DMS153 treated with DMSO at 0.1 percent for 48 hours (cell line): ENCODE measurements at regions not wholly inside any gene's neighbourhood (a gene's known extent, or its start where the extent isn't known, plus 50 kb on each side); places are given as distances from the start of the nearest gene placed in this dataset.

ENCODE experiments used
- DNase-seq: peaks from one replicate; lab custom pipeline; 2025; ENCODE audit not compliant: unreplicated experiment; lab: John Stamatoyannopoulos, UW

- no peak for DNase-seq
These were observed 233.8 kb upstream of the SKOR2 start for GRCh38 chr18:47485221-47485797.

DNA sequence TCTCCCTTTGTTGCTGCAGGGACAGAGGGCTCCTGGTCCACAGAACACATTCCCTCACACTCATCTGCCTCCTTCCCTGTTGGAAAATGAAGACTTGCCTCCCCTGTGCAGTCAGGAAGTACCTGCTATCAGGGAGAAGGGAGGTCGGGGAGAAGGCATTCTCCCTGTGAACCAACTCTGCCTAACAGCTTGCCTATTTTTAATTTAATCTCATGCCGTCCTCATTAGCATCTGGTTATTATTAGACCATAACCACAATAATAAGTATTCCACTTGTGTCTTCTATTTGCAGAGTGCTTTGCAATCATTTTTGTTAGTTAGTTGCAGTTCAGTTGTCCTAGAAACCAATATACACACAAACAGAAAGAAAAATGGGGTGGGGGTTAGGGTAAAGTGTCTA is 232.6 kb upstream of the SKOR2 start:
- no peak for DNase-seq

GRCh38 chr18:47480166-47480565 is 228.7 kb upstream of the SKOR2 start:
- no peak for DNase-seq

GRCh38 chr18:47471784-47472183 is 220.3 kb upstream of the SKOR2 start:
- DNase-seq: no peak

DNA sequence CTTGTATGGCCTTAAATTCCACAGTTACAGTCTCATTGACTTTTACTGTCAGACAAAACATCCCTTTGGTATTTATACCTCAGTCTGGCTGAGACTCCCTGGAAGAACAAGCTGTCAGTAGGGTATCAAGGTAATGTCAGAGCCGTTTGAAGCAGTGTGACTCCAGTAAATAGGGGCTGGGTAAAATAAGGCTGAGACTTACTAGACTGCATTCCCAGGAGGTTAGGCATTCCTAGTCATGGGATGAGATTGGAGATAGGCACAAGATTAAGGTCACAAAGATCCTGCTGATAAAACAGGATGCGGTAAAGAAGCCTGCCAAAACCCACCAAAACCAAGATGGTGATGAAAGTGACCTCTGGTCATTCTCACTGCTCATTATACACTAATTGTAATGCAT is 219.5 kb upstream of the SKOR2 start:
- DNase-seq: no peak

DNA sequence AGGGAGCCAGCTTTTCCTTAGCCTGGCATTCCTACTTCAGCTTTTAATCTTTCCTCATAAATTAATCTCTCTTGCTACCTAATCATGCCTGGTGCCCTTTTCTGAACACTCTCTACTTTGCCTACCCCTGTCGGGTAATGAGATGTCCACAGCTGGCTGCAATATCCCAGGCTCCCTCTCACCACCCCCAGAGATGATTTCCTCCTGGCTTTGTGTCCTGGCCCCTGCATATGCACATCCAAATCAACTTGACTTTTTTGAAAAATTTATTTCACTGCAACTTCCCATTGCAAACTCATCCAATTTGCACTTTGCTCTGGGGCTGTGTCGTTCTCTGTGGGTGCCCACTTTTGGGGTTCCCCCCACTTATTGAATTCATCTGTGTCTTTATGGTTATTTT is 218.1 kb upstream of the SKOR2 start:
- DNase-seq: no peak

DNA sequence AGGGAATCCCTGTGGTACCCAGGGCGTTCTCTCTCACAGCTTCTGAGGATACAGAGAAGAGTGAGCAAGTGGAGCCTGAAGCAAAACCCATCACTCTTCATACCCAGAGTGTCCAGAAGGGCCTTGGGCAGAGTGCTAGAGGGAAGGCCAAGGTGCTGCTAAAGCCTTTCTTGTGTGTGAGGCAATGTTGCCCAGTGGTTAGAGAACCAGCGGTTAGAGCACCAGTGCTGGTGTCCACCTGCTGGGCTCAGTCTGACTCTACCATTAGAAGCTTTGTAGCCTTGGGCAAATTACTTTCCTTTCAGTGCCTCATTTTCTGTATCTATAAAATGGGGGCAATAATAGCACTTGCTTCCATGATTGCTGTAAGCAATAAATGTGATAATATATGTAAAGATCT is 210.5 kb upstream of the SKOR2 start:
- DNase-seq: no peak

DNA sequence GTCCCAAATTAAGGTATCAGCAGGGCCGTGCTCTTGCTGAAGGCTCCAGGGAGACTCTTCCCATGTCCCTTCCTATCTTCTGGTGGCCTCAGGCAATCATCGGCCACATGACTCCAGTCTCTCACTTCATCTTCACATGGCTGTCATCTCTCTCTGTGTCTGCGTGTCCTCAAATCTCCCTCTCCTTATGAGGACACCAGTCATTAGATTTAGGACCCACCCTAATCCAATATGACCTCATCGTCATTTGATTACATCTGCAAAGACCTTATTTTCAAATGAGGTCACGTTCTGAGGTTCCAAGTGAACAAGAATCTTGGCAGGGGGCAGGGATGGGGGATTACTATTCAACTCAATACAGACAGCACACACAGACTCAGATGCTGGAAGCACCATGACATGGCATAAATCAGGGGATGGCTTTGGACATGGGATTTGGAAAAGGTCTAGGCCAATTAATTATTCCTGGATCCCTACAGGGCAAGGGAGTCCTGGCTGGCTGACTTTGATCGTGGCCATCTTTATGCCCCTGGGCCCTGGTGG is 210.0 kb upstream of the SKOR2 start:
- DNase-seq: no peak

GRCh38 chr18:47458483-47458882 is 207.0 kb upstream of the SKOR2 start:
- no peak for DNase-seq

GRCh38 chr18:47457614-47458013 is 206.2 kb upstream of the SKOR2 start:
- DNase-seq: no peak

DNA sequence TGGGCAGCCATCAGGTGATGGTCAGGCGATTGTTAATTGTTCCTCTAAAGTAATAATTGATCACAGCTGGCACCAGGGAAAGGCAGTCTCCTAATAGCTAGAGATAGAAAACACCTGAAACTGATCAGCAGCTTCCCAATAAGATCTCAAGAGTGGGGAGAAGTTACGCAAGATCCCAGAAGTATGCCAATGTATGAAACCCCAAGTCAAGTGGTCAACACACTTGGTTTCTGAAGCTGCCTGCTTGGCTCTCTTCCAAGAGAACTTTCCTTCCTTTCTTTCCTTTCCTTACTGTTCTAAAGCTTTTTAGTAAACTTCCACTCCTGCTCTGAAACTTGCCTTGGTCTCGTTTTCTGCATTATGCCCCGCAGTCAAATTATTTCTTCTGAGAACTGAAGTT is 201.6 kb upstream of the SKOR2 start:
- DNase-seq: no peak

DNA sequence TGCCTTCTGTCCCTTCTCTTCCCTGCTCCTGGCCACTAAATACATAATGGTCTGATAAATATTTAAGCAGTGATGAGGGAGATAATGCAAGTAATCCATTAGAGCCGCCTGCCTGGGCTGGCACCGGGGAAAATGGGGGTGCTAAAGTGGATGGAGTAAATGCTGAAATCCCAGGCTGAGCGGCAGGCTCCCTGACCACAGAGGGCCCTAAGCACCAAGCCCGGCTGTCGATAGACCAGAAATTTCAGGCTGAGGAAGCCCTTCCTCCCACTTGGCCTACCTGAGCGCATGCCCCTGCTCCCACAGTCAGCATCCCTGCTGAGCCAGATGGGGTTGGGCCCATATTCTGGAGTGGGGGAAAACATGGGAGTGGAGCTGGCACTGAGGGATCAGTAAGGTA is 197.5 kb upstream of the SKOR2 start:
- DNase-seq: no peak

DNA sequence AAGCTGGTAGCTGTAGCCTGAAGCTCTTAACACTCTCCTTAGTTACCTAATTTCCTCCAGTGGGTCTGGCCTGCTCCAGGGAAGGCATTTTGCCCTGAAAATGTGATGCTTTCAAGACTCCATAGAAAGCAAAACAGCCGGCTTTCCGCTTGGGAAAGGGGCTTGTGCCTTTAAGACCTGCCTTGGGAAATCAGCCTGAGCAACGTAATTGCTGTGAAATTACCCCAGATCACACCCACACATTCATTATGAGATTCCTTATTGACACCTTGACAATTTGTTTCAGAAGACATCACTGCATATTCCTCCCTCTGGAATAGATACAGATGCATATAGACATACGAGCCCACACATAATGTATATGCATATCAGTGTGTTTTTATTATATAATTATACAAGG is 190.5 kb upstream of the SKOR2 start:
- no peak for DNase-seq

GRCh38 chr18:47438001-47438400 is 186.5 kb upstream of the SKOR2 start:
- no peak for DNase-seq

DNA sequence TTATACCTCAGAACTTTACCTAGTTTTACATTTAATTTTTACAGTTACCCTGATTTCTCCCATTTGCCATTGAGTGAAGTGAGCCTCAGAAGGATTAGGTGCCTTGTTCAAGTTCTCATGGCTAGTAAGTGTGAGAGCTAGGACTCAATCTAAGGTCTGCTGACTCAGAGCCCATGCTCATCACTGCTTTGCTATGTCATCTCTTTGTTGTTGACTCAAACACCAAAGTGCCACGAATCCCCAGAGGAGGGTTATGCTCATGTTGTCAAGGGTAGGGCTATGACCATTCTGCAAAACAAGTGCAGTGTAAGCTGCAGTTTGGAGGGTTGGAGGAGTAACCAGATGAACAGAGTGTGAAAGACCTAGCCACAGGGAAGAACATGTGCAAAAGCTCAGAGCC is 185.4 kb upstream of the SKOR2 start:
- no peak for DNase-seq

DNA sequence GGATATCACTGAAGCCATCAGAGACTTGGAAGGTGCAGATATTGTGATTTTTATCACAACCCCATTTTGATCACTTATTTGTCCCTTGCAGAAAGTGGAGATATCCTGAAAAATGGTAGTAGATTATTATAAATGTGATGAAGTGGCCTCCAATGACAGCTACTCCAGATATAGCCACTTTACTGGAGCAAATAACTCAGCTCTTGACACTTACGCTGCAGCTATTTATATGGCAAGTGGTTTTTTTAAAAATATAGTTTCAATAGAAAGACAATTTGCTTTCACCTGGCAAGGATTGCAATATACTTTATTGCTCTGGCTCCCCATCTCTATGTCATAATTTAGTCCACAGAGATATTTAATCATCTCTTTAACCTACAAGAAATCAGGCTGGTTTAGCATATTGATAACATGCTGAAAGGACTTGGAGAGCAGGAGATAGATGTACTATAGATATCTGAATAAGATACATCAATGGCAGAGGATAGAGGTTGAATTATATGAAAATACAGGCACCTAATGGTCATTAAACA is 182.8 kb upstream of the SKOR2 start:
- DNase-seq: no peak

- no peak for DNase-seq
These were observed 176.6 kb upstream of the SKOR2 start for GRCh38 chr18:47427923-47428637.

- DNase-seq: no peak
These were observed 175.6 kb upstream of the SKOR2 start for GRCh38 chr18:47427072-47427471.

DNA sequence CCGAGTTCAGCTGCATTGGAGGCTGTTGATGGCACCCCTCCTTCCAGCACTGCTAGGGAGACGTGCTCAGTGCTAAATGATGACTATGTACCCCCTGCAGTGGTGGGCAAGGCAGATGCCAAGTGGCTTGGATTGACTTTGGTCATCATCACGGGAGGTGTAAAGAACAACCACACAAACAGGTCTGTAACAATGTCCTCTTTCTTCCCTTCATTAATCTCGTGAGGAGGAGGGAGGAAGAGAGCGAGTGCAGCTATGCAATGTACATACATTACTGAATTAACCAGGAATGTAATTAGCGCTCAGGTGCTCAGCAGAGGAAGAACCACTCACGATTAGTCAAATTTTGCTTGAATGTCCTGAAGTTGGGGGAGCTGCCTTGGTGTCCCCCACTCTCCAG is 173.9 kb upstream of the SKOR2 start:
- no peak for DNase-seq

GRCh38 chr18:47422524-47422923 is 171.1 kb upstream of the SKOR2 start:
- DNase-seq: no peak

GRCh38 chr18:47420130-47420529 is 168.7 kb upstream of the SKOR2 start:
- DNase-seq: no peak

DNA sequence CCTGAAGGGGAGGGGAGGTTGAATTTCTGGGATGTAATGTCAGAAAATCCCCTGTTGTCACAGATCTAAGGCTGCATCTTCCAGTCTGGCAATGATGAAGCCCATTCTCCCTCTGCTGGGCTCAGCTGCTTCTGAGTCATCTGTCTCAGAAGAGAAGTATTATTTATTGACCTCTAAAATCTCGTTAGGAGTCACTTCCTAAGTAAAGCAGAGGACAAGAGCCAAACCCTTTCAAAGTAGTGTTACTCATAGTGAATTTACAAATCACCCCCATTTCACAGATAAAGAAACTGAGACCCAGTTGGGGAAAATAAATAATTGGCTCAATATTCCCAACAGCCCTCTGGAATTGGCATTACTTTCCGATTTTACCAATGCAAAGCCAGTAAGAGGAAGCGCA is 167.3 kb upstream of the SKOR2 start:
- no peak for DNase-seq

GRCh38 chr18:47417807-47418206 is 166.3 kb upstream of the SKOR2 start:
- no peak for DNase-seq
